ENCODE measurements at regions not wholly inside any gene's neighbourhood (a gene's known extent, or its start where the extent isn't known, plus 50 kb on each side); places are given as distances from the start of the nearest gene placed in this dataset.

GRCh38 chr6:148140772-148141557 lies 201.7 kb upstream of the SASH1 start:
- DNase-seq (ENCODE audit: low read depth): peak; percentile 2
- Histone ChIP-seq H3K36me3 (ENCODE audit: control insufficient read depth, insufficient read depth, low read length, severe bottlenecking) (no peaks in the 10 kb centered on the region), H3K9ac (ENCODE audit: low read length) (no peak overlapping the region), H3K4me1 (ENCODE audit: control insufficient read depth, insufficient read depth, low read length) (no peaks in the 10 kb centered on the region), H3K4me3 (ENCODE audit: low read length) (no peak overlapping the region), H3K9me3 (ENCODE audit: control insufficient read depth, low read length) (no peaks in the 10 kb centered on the region), H3K27me3 (replicated peaks; ENCODE audit: control insufficient read depth, insufficient read depth, low read length) (peaks cover 8% of the 10 kb centered on the region)

GRCh38 chr6:148142821-148143220 lies 199.8 kb upstream of the SASH1 start:
- Histone ChIP-seq H3K4me1 (ENCODE audit: control insufficient read depth, insufficient read depth, low read length) (no peaks in the 10 kb centered on the region), H3K27me3 (replicated peaks; ENCODE audit: control insufficient read depth, insufficient read depth, low read length) (peaks cover 5% of the 10 kb centered on the region), H3K36me3 (ENCODE audit: control insufficient read depth, insufficient read depth, low read length, severe bottlenecking) (no peaks in the 10 kb centered on the region), H3K4me3 (ENCODE audit: low read length) (no peak overlapping the region), H3K9ac (ENCODE audit: low read length) (no peak overlapping the region), H3K9me3 (ENCODE audit: control insufficient read depth, low read length) (no peaks in the 10 kb centered on the region)
- DNase-seq (ENCODE audit: low read depth): no peak

GRCh38 chr6:148143771-148144170 lies 198.9 kb upstream of the SASH1 start:
- Histone ChIP-seq H3K36me3 (ENCODE audit: control insufficient read depth, insufficient read depth, low read length, severe bottlenecking) (no peaks in the 10 kb centered on the region), H3K9me3 (ENCODE audit: control insufficient read depth, low read length) (no peaks in the 10 kb centered on the region), H3K4me1 (ENCODE audit: control insufficient read depth, insufficient read depth, low read length) (no peaks in the 10 kb centered on the region), H3K4me3 (ENCODE audit: low read length) (no peak overlapping the region), H3K27me3 (replicated peaks; ENCODE audit: control insufficient read depth, insufficient read depth, low read length) (peaks cover 5% of the 10 kb centered on the region), H3K9ac (ENCODE audit: low read length) (no peak overlapping the region)
- no peak for DNase-seq (ENCODE audit: low read depth)

GRCh38 chr6:148144917-148145521 lies 197.6 kb upstream of the SASH1 start:
- H3K9me3 ChIP-seq (ENCODE audit: control insufficient read depth, low read length): no peaks in the 10 kb centered on the region
- DNase-seq (ENCODE audit: low read depth): peak; percentile 55
- H3K4me3 ChIP-seq (ENCODE audit: low read length): peak overlapping the region; percentile 68
- peaks cover 5% of the 10 kb centered on the region for H3K27me3 ChIP-seq (replicated peaks; ENCODE audit: control insufficient read depth, insufficient read depth, low read length)
- H3K9ac ChIP-seq (ENCODE audit: low read length): peak overlapping the region; percentile 45
- H3K36me3 ChIP-seq (ENCODE audit: control insufficient read depth, insufficient read depth, low read length, severe bottlenecking): no peaks in the 10 kb centered on the region
- H3K4me1 ChIP-seq (ENCODE audit: control insufficient read depth, insufficient read depth, low read length): no peaks in the 10 kb centered on the region

- Histone ChIP-seq H3K4me1 (ENCODE audit: control insufficient read depth, insufficient read depth, low read length) (no peaks in the 10 kb centered on the region), H3K36me3 (ENCODE audit: control insufficient read depth, insufficient read depth, low read length, severe bottlenecking) (no peaks in the 10 kb centered on the region), H3K4me3 (ENCODE audit: low read length) (no peak overlapping the region), H3K9me3 (ENCODE audit: control insufficient read depth, low read length) (no peaks in the 10 kb centered on the region), H3K27me3 (replicated peaks; ENCODE audit: control insufficient read depth, insufficient read depth, low read length) (peaks cover 5% of the 10 kb centered on the region), H3K9ac (ENCODE audit: low read length) (no peak overlapping the region)
- DNase-seq (ENCODE audit: low read depth): no peak
Measured at GRCh38 chr6:148146717-148147462, 195.7 kb upstream of the SASH1 start.

- Histone ChIP-seq H3K9me3 (ENCODE audit: control insufficient read depth, low read length) (no peaks in the 10 kb centered on the region), H3K36me3 (ENCODE audit: control insufficient read depth, insufficient read depth, low read length, severe bottlenecking) (no peaks in the 10 kb centered on the region), H3K4me1 (ENCODE audit: control insufficient read depth, insufficient read depth, low read length) (no peaks in the 10 kb centered on the region), H3K27me3 (replicated peaks; ENCODE audit: control insufficient read depth, insufficient read depth, low read length) (peaks cover 5% of the 10 kb centered on the region), H3K4me3 (ENCODE audit: low read length) (no peak overlapping the region), H3K9ac (ENCODE audit: low read length) (no peak overlapping the region)
- no peak for DNase-seq (ENCODE audit: low read depth)
Measured at GRCh38 chr6:148147463-148147830, 195.2 kb upstream of the SASH1 start.

GRCh38 chr6:148151896-148152643 lies 190.6 kb upstream of the SASH1 start:
- no peaks in the 10 kb centered on the region for H3K36me3 ChIP-seq (ENCODE audit: control insufficient read depth, insufficient read depth, low read length, severe bottlenecking)
- DNase-seq (ENCODE audit: low read depth): no peak
- H3K27me3 ChIP-seq (replicated peaks; ENCODE audit: control insufficient read depth, insufficient read depth, low read length): peaks cover 17% of the 10 kb centered on the region
- H3K4me1 ChIP-seq (ENCODE audit: control insufficient read depth, insufficient read depth, low read length): no peaks in the 10 kb centered on the region
- H3K9me3 ChIP-seq (ENCODE audit: control insufficient read depth, low read length): no peaks in the 10 kb centered on the region
- H3K9ac ChIP-seq (ENCODE audit: low read length): no peak overlapping the region
- H3K4me3 ChIP-seq (ENCODE audit: low read length): no peak overlapping the region

- H3K9ac ChIP-seq (ENCODE audit: low read length): no peak overlapping the region
- H3K27me3 ChIP-seq (replicated peaks; ENCODE audit: control insufficient read depth, insufficient read depth, low read length): peaks cover 17% of the 10 kb centered on the region
- no peaks in the 10 kb centered on the region for H3K9me3 ChIP-seq (ENCODE audit: control insufficient read depth, low read length)
- DNase-seq (ENCODE audit: low read depth): no peak
- no peaks in the 10 kb centered on the region for H3K36me3 ChIP-seq (ENCODE audit: control insufficient read depth, insufficient read depth, low read length, severe bottlenecking)
- H3K4me3 ChIP-seq (ENCODE audit: low read length): no peak overlapping the region
- no peaks in the 10 kb centered on the region for H3K4me1 ChIP-seq (ENCODE audit: control insufficient read depth, insufficient read depth, low read length)
Measured at GRCh38 chr6:148154668-148155067, 188.0 kb upstream of the SASH1 start.

- no peak for DNase-seq (ENCODE audit: low read depth)
- Histone ChIP-seq H3K27me3 (replicated peaks; ENCODE audit: control insufficient read depth, insufficient read depth, low read length) (peaks cover 17% of the 10 kb centered on the region), H3K4me3 (ENCODE audit: low read length) (no peak overlapping the region), H3K36me3 (ENCODE audit: control insufficient read depth, insufficient read depth, low read length, severe bottlenecking) (no peaks in the 10 kb centered on the region), H3K9me3 (ENCODE audit: control insufficient read depth, low read length) (no peaks in the 10 kb centered on the region), H3K9ac (ENCODE audit: low read length) (no peak overlapping the region), H3K4me1 (ENCODE audit: control insufficient read depth, insufficient read depth, low read length) (no peaks in the 10 kb centered on the region)
Measured at GRCh38 chr6:148155293-148155692, 187.3 kb upstream of the SASH1 start.

GRCh38 chr6:148157841-148158240 lies 184.8 kb upstream of the SASH1 start:
- no peak for DNase-seq (ENCODE audit: low read depth)
- Histone ChIP-seq H3K9ac (ENCODE audit: low read length) (no peak overlapping the region), H3K9me3 (ENCODE audit: control insufficient read depth, low read length) (no peaks in the 10 kb centered on the region), H3K36me3 (ENCODE audit: control insufficient read depth, insufficient read depth, low read length, severe bottlenecking) (no peaks in the 10 kb centered on the region), H3K27me3 (replicated peaks; ENCODE audit: control insufficient read depth, insufficient read depth, low read length) (peaks cover 17% of the 10 kb centered on the region), H3K4me3 (ENCODE audit: low read length) (no peak overlapping the region), H3K4me1 (ENCODE audit: control insufficient read depth, insufficient read depth, low read length) (no peaks in the 10 kb centered on the region)

- Histone ChIP-seq H3K9ac (ENCODE audit: low read length) (no peak overlapping the region), H3K36me3 (ENCODE audit: control insufficient read depth, insufficient read depth, low read length, severe bottlenecking) (no peaks in the 10 kb centered on the region), H3K27me3 (replicated peaks; ENCODE audit: control insufficient read depth, insufficient read depth, low read length) (no peaks in the 10 kb centered on the region), H3K4me1 (ENCODE audit: control insufficient read depth, insufficient read depth, low read length) (no peaks in the 10 kb centered on the region), H3K4me3 (ENCODE audit: low read length) (no peak overlapping the region), H3K9me3 (ENCODE audit: control insufficient read depth, low read length) (no peaks in the 10 kb centered on the region)
- no peak for DNase-seq (ENCODE audit: low read depth)
Measured at GRCh38 chr6:148164645-148165044, 178.0 kb upstream of the SASH1 start.
